ENCODE measurements at regions not wholly inside any gene's neighbourhood (a gene's known extent, or its start where the extent isn't known, plus 50 kb on each side); places are given as distances from the start of the nearest gene placed in this dataset.

GRCh38 chr5:163968651-163969050 lies 463.2 kb downstream of the MAT2B start:
- Histone ChIP-seq H3K27me3 (replicated peaks in 1 of 2; ENCODE audit: control insufficient read depth in 2 of 2, insufficient read depth in 2 of 2, low read length in 1 of 2) (no peaks in the 10 kb centered on the region), H3K4me1 (ENCODE audit: control insufficient read depth, insufficient read depth, low read length) (no peaks in the 10 kb centered on the region), H3K4me3 (no peak overlapping the region), H3K9ac (ENCODE audit: control insufficient read depth, insufficient read depth, low read length) (no peak overlapping the region), H3K4me2 (ENCODE audit: control insufficient read depth, insufficient read depth) (no peak overlapping the region), H2AFZ (ENCODE audit: control insufficient read depth, low read depth, low read length) (no peak overlapping the region), H3K79me2 (ENCODE audit: control insufficient read depth, insufficient read depth, low read length) (no peaks in the 10 kb centered on the region), H3K36me3 (ENCODE audit: control insufficient read depth in 2 of 2, insufficient read depth in 2 of 2, low read length in 1 of 2) (no peaks in the 10 kb centered on the region), H4K20me1 (ENCODE audit: control insufficient read depth, insufficient read depth) (no peaks in the 10 kb centered on the region), H3K9me3 (replicated peaks; ENCODE audit: control insufficient read depth, insufficient read depth, low read length) (no peaks in the 10 kb centered on the region), H3K27ac (ENCODE audit: control insufficient read depth, insufficient read depth) (no peak overlapping the region)
- ChIA-PET SMC1A (ENCODE audit: uncharacterized antibody, unreplicated experiment) (no interaction called here), POLR2A (no interaction called here), RAD21 (ENCODE audit: unreplicated experiment) (no interaction called here), CTCF (interaction anchor here (1.6 kb wide), 1 partner anchor 44 kb away, joined by 7 read pairs; no protein-coding TSS in a partner anchor)
- ATAC-seq (no peak), FAIRE-seq (no peak), DNase-seq (ENCODE audit: low read depth, low spot score) (no peak)
- intact Hi-C loops (cut with micrococcal nuclease; ENCODE audit: unreplicated experiment) (no loop called here), in situ Hi-C loops (cut with MboI) (no loop called here)
- no TSS peak for BruUV-seq (replicated peaks)
- 56% methylated on average over 2 of the region's 2 CpGs for WGBS (ENCODE audit: insufficient coverage, insufficient replicate concordance, low lambda C conversion rate, missing lambda C conversion rate)
- TF ChIP-seq ZBTB33 (IDR thresholded peaks at IDR 0.05): no peak
- no peak for TF ChIP-seq RUNX3 (IDR thresholded peaks at IDR 0.05; ENCODE audit: low read length)
- TF ChIP-seq CBX5 (IDR thresholded peaks at IDR 0.05; ENCODE audit: low read depth): no peak
- TF ChIP-seq TCF7 (IDR thresholded peaks at IDR 0.05; ENCODE audit: borderline replicate concordance): no peak
- no peak for TF ChIP-seq CHD1 (IDR thresholded peaks at IDR 0.05; ENCODE audit: low read depth, low read length)
- TF ChIP-seq ETV6 (conservative IDR thresholded peaks at IDR 0.05 in 1 of 2, IDR thresholded peaks at IDR 0.05 in 1 of 2; ENCODE audit: borderline replicate concordance in 1 of 2, low read depth in 1 of 2): no peak
- TF ChIP-seq EGR1 (IDR thresholded peaks at IDR 0.05; ENCODE audit: borderline replicate concordance in 1 of 2, low read depth in 2 of 2, low read length in 2 of 2): no peak
- no peak for TF ChIP-seq ZNF622 (IDR thresholded peaks at IDR 0.05)
- TF ChIP-seq SPI1 (IDR thresholded peaks at IDR 0.05; ENCODE audit: borderline replicate concordance, insufficient read depth, low read depth, low read length): no peak
- no peak for TF ChIP-seq BCLAF1 (IDR thresholded peaks at IDR 0.05)
- TF ChIP-seq MTA3 (IDR thresholded peaks at IDR 0.05; ENCODE audit: borderline replicate concordance, low read length): no peak
- TF ChIP-seq RFX5 (IDR thresholded peaks at IDR 0.05; ENCODE audit: low read depth, low read length): no peak
- TF ChIP-seq CEBPZ (IDR thresholded peaks at IDR 0.05; ENCODE audit: low read depth, low read length): no peak
- no peak for TF ChIP-seq TARDBP (IDR thresholded peaks at IDR 0.05; ENCODE audit: borderline replicate concordance)

Data from GM12878 (cell line).